ENCODE measurements at regions not wholly inside any gene's neighbourhood (a gene's known extent, or its start where the extent isn't known, plus 50 kb on each side); places are given as distances from the start of the nearest gene placed in this dataset.

- no peak for TF ChIP-seq CTCF (IDR thresholded peaks at IDR 0.05)
- no peak for TF ChIP-seq POLR2A (IDR thresholded peaks at IDR 0.05)
Observed at GRCh38 chr4:187777954-187778353, 217.6 kb upstream of the ZFP42 start.
